GM12892 (cell line): ENCODE measurements at regions not wholly inside any gene's neighbourhood (a gene's known extent, or its start where the extent isn't known, plus 50 kb on each side); places are given as distances from the start of the nearest gene placed in this dataset.

ENCODE experiments used
- DNase-seq: peaks from one replicate; pipeline ENCODE4 v3.0.0; 2011; ENCODE audit not compliant: insufficient read length
- FAIRE-seq: peaks from 2 replicates; lab custom pipeline; 2011; peaks lifted over from hg19 to GRCh38; lab: Jason Lieb, UNC
- POLR2A ChIP-seq: IDR thresholded peaks from 2 replicates; pipeline ENCODE4 v1.6.1; 2011; ENCODE audit warnings: low read depth, low read length, control low read depth
- POLR2AphosphoS5 ChIP-seq: IDR thresholded peaks from 2 replicates; pipeline ENCODE4 v1.6.1; 2011; ENCODE audit warnings: low read depth, low read length, control low read depth
- TAF1 ChIP-seq: IDR thresholded peaks from 2 replicates; pipeline ENCODE4 v1.6.1; 2011; ENCODE audit warnings: low read depth, mild to moderate bottlenecking, control low read depth, low read length, borderline replicate concordance

DNA sequence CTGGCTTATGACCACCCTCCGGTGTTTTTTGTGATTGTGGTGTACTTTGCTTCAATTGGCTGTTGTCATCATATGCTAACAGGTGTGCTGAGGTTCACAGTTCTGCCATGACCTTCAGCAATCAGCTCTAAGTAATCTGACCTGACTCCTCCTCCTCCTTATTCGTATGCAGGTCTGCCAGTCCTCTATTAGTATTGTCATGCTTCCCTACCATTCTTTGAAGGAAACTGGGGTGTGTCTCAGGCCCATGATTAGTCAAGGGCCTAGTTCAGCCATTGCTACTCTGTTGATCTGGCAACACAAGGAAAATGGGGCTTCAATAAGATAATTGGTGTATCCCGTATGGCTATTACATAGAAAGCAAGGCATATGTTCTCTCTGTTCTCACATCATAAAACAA lies 332.3 kb upstream of the DPYD start:
- DNase-seq (no peak), FAIRE-seq (no peak)
- TF ChIP-seq POLR2A = no peak
- no peak for TF ChIP-seq TAF1
- no peak for TF ChIP-seq POLR2AphosphoS5

DNA sequence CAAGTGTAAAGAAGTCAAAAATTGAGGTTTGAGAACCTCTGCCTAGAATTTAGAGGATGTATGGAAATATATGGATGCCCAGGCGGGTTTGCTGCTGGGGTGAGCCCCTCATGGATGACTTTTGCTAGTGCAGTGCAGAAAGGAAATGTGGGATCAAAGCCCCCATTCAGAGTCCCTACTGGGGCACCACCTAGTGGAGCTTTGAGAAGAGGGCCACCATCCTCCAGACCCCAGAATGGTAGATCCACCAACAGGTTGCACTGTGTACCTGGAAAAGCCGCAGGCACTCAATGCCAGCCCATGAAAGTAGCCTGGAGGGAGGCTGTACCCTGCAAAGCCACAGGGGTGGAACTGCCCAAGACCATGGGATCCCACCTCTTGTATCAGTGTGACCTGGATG lies 330.7 kb upstream of the DPYD start:
- no peak for DNase-seq
- FAIRE-seq = no peak
- TF ChIP-seq POLR2A = no peak

DNA sequence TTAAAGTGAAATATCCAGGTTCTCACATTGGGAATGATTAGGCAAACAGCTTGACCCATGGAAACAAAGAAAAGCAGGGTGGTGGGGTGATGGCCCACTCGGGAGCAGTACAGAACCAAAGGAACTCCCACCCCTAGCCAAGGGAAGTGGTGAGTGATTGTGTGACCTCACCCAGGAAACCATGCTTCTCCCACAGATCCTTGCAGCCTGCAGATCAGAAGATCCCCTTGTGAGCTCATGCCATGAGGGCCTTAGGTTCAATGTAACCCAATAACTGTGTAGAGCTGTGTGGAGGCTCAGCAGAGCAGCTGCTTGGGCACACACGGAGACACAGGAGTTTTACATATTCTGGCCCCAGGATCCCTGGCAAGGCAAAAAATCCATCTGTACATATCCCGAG lies 311.8 kb upstream of the DPYD start:
- DNase-seq (no peak), FAIRE-seq (no peak)
- no peak for TF ChIP-seq POLR2AphosphoS5
- TF ChIP-seq TAF1 = no peak
- no peak for TF ChIP-seq POLR2A

DNA sequence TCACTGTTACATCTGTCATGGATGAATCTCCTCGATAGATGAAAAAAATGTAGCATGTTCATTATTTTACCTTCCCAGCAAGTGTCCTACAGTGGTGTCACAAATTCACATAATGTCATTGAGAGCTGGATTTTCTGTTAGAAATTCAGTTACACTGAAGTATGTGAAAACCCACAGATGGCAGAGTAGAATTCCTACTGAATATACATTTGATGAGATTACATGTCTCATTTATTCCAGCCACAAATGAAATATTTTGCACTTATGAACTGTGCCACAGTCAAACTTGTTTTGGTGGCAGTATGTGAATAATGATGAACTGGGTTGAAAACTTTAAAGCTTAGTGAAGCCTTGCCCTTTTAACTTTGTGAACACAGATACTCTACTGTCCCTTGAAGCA lies 301.9 kb upstream of the DPYD start:
- no peak for FAIRE-seq
- TF ChIP-seq TAF1 (no peak), POLR2A (no peak), POLR2AphosphoS5 (no peak)

DNA sequence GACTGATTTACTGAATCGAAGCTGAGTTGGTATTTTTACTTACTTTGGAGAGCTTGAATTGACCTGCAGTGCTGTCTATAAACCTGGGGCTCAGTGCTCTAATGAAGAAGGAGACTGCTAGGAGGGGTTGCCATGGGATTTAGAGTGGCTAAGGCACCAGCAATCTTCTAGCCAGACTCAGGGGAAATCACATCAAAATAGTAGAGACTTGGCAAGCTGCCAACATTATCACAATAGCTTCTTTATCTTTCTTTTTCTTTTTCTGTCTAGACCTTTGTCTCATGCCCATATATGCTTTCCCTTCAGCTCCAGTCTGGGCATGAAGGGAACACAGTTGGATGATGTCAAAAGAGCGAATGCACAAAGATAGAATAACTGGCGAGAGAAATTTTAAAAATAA lies 301.1 kb upstream of the DPYD start:
- no peak for FAIRE-seq
- DNase-seq = no peak
- no peak for TF ChIP-seq POLR2A
- TF ChIP-seq POLR2AphosphoS5 = no peak
- TF ChIP-seq TAF1 = no peak

More for the DNA sequence above, 301.9 kb upstream of the DPYD start:
- no peak for DNase-seq

DNA sequence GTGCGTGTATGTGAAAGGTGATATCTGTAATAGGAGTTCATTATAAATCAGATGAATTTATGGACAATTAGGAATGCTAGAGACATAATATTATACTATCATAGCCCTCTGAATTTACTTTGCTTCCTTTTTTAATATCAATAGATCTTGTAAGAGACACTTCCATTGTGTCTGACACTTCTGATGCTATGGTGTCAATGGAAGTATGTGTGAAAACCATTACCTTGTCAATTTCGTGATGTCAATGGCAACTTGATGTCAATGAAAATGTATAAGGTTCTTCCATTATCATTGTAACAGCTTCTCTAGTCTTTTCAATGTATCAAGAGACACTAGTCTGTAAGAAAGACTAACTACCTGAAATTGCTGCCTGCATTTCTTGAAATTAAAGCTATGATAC lies 296.8 kb upstream of the DPYD start:
- no peak for DNase-seq
- TF ChIP-seq POLR2AphosphoS5 (no peak), TAF1 (no peak), POLR2A (no peak)
- no peak for FAIRE-seq

DNA sequence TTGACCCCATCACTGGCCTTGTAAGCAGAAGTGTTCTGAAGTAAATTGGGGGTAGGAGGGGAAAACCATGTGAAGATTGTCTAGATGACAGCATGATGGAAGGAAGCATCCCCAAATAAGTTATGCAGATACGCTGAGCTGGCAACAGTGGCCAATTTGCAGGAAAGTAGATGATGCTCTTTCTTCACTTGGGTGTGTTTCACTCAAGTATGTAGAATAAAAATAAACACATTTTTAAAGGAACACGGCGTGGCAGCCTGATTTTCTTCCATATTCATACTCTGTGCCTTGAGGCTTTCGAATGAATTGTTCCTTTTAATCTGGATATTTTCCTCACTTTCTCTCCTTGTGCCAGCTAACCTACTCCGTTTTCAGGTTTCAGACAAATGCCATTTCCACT lies 295.5 kb upstream of the DPYD start:
- no peak for TF ChIP-seq TAF1
- no peak for TF ChIP-seq POLR2AphosphoS5
- no peak for TF ChIP-seq POLR2A
- no peak for DNase-seq
- no peak for FAIRE-seq

DNA sequence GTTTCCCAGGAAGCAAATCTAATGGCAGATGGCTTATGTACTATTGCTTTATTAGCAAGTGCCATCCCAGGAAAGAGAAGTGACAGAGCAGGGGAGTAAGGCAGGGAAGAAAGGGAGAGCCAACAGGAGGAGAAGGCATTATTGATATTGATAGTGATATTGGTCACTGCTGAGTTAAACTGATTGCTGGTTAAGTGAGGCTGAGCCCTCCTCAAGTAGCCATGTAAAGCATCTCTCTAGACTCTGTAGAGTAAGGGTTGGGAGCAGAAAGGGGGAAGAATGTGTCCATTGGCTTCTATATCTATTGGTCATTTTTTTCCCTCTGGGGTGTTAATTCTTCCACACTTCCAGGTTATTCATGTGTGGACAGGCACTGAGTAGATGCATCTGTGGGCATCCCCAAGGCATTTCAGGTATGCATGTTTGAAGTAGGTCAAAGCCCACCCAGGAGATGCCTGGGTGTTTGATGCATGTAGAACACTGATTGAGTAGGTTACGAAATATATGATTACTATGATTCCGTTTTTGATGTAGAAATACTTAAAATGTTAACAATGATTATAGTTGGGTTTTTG lies 290.5 kb upstream of the DPYD start:
- FAIRE-seq (no peak), DNase-seq (no peak)
- TF ChIP-seq POLR2AphosphoS5 = no peak
- TF ChIP-seq POLR2A = no peak
- no peak for TF ChIP-seq TAF1

DNA sequence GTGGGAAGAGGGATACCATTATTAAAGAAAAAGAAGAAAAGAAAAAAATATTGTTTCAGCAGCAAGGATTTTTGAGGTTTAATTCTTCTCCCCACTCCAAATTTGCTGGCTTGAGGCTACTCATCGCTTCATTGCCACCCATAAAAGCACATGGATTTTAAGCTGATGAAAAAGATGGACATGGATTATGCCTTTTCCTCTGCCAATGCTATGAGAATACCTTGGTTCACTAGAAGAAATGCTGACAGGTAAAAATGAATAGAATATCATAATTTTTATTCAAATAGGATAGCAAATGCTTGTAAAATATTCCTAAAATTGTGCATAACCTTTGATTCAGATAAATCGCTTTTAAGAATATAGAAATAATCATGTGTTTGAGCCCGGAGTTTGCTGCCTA lies 289.7 kb upstream of the DPYD start:
- no peak for FAIRE-seq
- DNase-seq = no peak
- TF ChIP-seq TAF1 (no peak), POLR2AphosphoS5 (no peak), POLR2A (no peak)

DNA sequence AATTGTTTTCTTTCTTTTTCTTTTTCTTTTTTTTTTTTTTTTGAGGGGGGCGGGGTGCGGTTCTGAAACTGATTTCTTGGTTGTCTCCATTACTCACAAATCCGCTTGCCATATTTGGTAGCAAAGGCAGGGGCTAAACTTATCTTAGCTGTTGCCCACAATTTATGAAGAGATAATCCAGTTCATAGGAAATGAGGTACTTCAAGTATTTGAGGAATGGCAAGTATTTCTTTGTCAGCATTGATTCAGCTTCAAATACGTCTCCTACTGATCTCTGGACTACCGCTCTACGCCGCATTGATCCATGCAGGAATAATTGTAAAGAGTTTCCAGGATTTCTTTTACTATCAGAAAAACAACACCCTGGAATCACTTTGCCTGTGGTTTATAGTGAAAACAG lies 289.2 kb upstream of the DPYD start:
- no peak for DNase-seq
- FAIRE-seq = no peak
- TF ChIP-seq POLR2AphosphoS5 (no peak), TAF1 (no peak), POLR2A (no peak)

DNA sequence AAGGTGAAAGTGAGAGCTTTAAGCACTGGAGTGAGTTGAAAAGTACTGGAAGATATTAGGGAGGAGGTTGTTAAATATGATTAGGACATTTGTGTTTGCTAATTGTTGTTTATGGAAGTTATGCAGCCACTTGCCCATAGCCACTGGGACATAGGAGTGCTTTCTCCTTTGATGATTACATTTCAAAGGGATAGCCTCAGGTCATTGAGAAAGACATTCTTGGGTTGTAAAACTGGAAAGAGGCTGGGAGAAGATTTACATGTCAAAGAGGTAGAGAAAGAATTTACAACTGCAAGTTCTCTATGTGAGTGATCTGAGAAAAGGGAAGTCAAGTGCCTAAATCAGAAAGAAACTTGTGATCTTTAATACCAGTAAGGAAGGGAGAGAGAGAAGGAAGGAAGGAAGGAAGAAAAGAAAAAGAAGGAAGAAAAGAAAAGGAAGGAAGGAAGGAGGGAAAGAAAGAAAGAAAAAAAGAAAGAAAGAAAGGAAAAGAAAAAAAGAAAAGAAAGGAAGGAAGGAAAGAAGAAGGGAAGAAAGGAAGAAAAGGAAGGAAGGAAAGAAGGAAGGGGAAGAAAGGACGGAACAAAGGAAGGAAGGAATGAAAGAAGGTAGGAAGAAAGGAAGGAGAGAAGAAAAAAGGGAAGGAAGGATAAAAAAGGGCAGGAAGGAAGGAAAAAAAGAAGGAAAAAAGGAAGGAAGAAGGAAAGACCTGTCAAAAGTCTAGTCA lies 284.6 kb upstream of the DPYD start:
- FAIRE-seq (no peak), DNase-seq (no peak)
- TF ChIP-seq POLR2AphosphoS5 (no peak), TAF1 (no peak), POLR2A (no peak)

DNA sequence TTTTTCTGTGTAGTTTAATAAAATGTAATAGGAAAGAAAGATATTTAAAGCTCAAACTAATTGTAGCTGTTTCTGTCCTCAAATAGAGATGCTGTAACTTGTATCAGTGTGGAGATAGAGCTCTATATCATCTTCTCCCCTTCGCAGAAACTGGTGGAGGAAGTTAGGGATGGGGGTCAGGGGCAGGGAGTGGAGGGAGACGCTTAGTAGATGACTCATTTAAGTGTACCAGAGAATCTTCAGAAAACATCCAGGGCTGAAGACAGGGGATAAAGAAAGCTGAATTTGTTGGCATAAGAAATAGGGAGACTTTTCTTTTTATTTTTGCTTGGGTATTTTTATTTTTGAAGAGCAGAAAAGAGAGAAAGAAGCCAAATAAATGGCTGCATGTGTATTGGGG lies 282.6 kb upstream of the DPYD start:
- TF ChIP-seq POLR2A (no peak), TAF1 (no peak), POLR2AphosphoS5 (no peak)
- DNase-seq (no peak), FAIRE-seq (no peak)

DNA sequence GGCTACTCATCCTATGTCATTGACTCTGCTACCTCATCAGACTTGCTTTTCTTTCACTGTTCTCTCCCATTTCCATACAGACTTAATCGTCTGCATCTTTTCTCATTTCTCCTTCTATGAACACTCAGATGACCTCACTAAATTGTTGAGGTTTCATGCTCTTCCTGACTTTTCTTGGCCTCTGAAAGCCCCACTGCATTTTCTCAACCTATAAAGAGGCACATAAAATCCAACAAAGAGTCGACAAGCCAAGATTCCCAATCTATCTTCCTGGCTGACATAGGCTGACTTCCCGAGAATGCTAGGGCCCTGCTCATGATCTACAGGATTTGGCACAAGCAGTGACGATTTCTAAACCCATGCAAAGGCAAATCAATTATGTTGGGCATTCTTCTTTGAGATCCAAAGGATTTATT lies 280.8 kb upstream of the DPYD start:
- no peak for FAIRE-seq
- TF ChIP-seq TAF1 (no peak), POLR2A (no peak), POLR2AphosphoS5 (no peak)

More for the DNA sequence above, 280.8 kb upstream of the DPYD start:
- DNase-seq = no peak
